NCI-H2107 treated with DMSO at 0.1 percent for 48 hours (cell line): ENCODE measurements at regions not wholly inside any gene's neighbourhood (a gene's known extent, or its start where the extent isn't known, plus 50 kb on each side); places are given as distances from the start of the nearest gene placed in this dataset.
"Not testable (repeated sequence)": the region's sequence is repeated elsewhere in the genome, so short reads cannot be mapped to it uniquely, and the experiment has no call there.

ENCODE experiments used
- DNase-seq: peaks from one replicate; lab custom pipeline; 2025; ENCODE audit not compliant: unreplicated experiment; lab: John Stamatoyannopoulos, UW

GRCh38 chr2:215863687-215864086, 149.7 kb downstream of the MREG start:
- DNase-seq: no peak

GRCh38 chr2:215862351-215862771, 151.0 kb downstream of the MREG start:
- DNase-seq: no peak

GRCh38 chr2:215861607-215862350, 151.6 kb downstream of the MREG start:
- no peak for DNase-seq

GRCh38 chr2:215856080-215856479, 157.3 kb downstream of the MREG start:
- no peak for DNase-seq

- DNase-seq: not testable (repeated sequence)
These were observed 158.0 kb downstream of the MREG start for GRCh38 chr2:215855308-215855707.

GRCh38 chr2:215854008-215854407, 159.3 kb downstream of the MREG start:
- no peak for DNase-seq

- DNase-seq: no peak
These were observed 161.7 kb downstream of the MREG start for GRCh38 chr2:215851696-215852095.

- DNase-seq: no peak
These were observed 162.3 kb downstream of the MREG start for GRCh38 chr2:215851082-215851481.

- DNase-seq: no peak
These were observed 163.0 kb downstream of the MREG start for GRCh38 chr2:215850380-215850779.

- no peak for DNase-seq
These were observed 163.6 kb downstream of the MREG start for GRCh38 chr2:215849771-215850170.

- no peak for DNase-seq
These were observed 164.7 kb downstream of the MREG start for GRCh38 chr2:215848698-215849097.

- no peak for DNase-seq
These were observed 165.2 kb downstream of the MREG start for GRCh38 chr2:215848146-215848545.

GRCh38 chr2:215847718-215848117, 165.6 kb downstream of the MREG start:
- no peak for DNase-seq

- no peak for DNase-seq
These were observed 166.3 kb downstream of the MREG start for GRCh38 chr2:215847056-215847455.

GRCh38 chr2:215845839-215846586, 167.3 kb downstream of the MREG start:
- no peak for DNase-seq

GRCh38 chr2:215843579-215843978, 169.8 kb downstream of the MREG start:
- no peak for DNase-seq

GRCh38 chr2:215841175-215841816, 172.1 kb downstream of the MREG start:
- no peak for DNase-seq

- DNase-seq: no peak
These were observed 173.5 kb downstream of the MREG start for GRCh38 chr2:215839816-215840215.

GRCh38 chr2:215839309-215839708, 174.0 kb downstream of the MREG start:
- DNase-seq: no peak

GRCh38 chr2:215836881-215837280, 176.5 kb downstream of the MREG start:
- no peak for DNase-seq

GRCh38 chr2:215835657-215836056, 177.7 kb downstream of the MREG start:
- no peak for DNase-seq

- no peak for DNase-seq
These were observed 178.1 kb downstream of the MREG start for GRCh38 chr2:215835231-215835630.
